Parathyroid adenoma (tissue), 2 donors: ENCODE measurements at regions not wholly inside any gene's neighbourhood (a gene's known extent, or its start where the extent isn't known, plus 50 kb on each side); places are given as distances from the start of the nearest gene placed in this dataset.

ENCODE experiments used
- H2AFZ ChIP-seq: fragments of 300-600 bp; sonication (generic); one replicate; pipeline ENCODE4 v1.7.0; 2017; ENCODE audit warnings: antibody characterized with exemption, mild to moderate bottlenecking
- H3K27ac ChIP-seq: fragments of 300-600 bp; sonication (generic); one replicate; pipeline ENCODE4 v1.7.0; 2017
- H3K27me3 ChIP-seq: fragments of 300-600 bp; sonication (generic); one replicate; pipeline ENCODE4 v1.7.0; 2017; ENCODE audit warnings: low read length; ENCODE audit not compliant: control insufficient read depth, insufficient read depth
- H3K36me3 ChIP-seq: fragments of 300-600 bp; sonication (generic); one replicate; pipeline ENCODE4 v1.7.0; 2017; ENCODE audit warnings: low read length; ENCODE audit not compliant: control insufficient read depth, insufficient read depth
- H3K4me1 ChIP-seq: fragments of 300-600 bp; sonication (generic); one replicate; pipeline ENCODE4 v1.7.0; 2017; ENCODE audit warnings: control low read depth
- H3K4me2 ChIP-seq: fragments of 300-600 bp; sonication (generic); one replicate; pipeline ENCODE4 v1.7.0; 2017; ENCODE audit warnings: low read length
- H3K4me3 ChIP-seq: fragments of 300-600 bp; sonication (generic); one replicate; pipeline ENCODE4 v1.7.0; 2017; ENCODE audit warnings: low read depth, low read length
- H3K79me2 ChIP-seq: fragments of 300-600 bp; sonication (generic); one replicate; pipeline ENCODE4 v1.7.0; 2017; ENCODE audit warnings: control low read depth
- H3K9ac ChIP-seq: fragments of 300-600 bp; sonication (generic); one replicate; pipeline ENCODE4 v1.7.0; 2017; ENCODE audit warnings: mild to moderate bottlenecking
- H3K9me3 ChIP-seq: fragments of 300-600 bp; sonication (generic); one replicate; pipeline ENCODE4 v1.7.0; 2017; ENCODE audit warnings: low read length; ENCODE audit not compliant: control insufficient read depth
- TF ChIP-seq, protein P1 (sequence below): fragments of 300-600 bp; sonication (generic); IDR thresholded peaks from one replicate; pipeline ENCODE4 v1.7.0; 2017; ENCODE audit warnings: antibody characterized with exemption, mild to moderate bottlenecking
- donor health status: primary hyperparathyroidism.

DNA sequence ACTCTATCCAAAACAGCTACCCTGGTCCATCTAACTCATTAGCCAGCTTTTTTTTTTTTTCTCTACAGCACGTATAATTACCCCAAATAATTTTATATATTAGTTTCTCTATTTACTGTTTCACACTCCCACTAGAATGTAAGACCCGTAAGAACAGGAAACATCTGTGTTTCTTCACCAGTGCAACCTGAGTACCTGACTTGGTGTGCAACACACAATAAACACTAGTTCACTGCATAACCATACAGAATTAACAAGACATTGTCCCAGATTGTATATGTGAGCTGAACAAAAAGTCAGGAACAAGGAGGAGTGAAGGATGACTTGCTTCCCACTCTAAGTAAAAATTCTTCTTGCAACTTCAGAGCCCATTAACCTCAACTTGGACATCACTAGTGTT lies 180.2 kb upstream of the AKR1E2 start:
- Histone ChIP-seq H3K9ac (no peak overlapping the region), H3K27ac (no peak overlapping the region)

DNA sequence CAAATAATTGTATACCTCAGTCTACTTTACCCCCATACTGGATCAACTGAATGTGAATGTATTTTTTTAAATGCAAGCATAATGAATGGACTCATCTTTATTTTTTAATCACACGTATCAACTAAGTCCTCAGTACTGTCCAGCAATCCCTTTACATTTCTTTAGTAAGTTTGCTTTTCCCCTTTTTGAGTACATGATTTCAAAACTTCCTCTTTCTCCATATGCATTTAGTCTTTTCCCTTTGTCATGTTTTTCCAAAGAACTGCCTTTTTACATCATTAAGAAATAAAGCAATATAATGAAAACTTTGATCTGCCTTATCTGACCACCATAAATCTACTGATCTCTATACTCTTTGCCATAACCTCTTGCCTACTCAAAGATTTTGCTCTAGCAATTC lies 182.5 kb upstream of the AKR1E2 start:
- Histone ChIP-seq H3K4me3 (no peak overlapping the region), H3K27ac (no peak overlapping the region), H2AFZ (no peak overlapping the region), H3K27me3 (no peaks in the 10 kb centered on the region), H3K36me3 (no peaks in the 10 kb centered on the region), H3K9me3 (no peaks in the 10 kb centered on the region), H3K4me1 (no peaks in the 10 kb centered on the region), H3K9ac (no peak overlapping the region), H3K79me2 (no peaks in the 10 kb centered on the region), H3K4me2 (no peak overlapping the region)
- TF ChIP-seq, protein P1, sequence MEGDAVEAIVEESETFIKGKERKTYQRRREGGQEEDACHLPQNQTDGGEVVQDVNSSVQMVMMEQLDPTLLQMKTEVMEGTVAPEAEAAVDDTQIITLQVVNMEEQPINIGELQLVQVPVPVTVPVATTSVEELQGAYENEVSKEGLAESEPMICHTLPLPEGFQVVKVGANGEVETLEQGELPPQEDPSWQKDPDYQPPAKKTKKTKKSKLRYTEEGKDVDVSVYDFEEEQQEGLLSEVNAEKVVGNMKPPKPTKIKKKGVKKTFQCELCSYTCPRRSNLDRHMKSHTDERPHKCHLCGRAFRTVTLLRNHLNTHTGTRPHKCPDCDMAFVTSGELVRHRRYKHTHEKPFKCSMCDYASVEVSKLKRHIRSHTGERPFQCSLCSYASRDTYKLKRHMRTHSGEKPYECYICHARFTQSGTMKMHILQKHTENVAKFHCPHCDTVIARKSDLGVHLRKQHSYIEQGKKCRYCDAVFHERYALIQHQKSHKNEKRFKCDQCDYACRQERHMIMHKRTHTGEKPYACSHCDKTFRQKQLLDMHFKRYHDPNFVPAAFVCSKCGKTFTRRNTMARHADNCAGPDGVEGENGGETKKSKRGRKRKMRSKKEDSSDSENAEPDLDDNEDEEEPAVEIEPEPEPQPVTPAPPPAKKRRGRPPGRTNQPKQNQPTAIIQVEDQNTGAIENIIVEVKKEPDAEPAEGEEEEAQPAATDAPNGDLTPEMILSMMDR, result no peak

More for the DNA sequence above, 180.2 kb upstream of the AKR1E2 start:
- TF ChIP-seq, protein P1, result no peak
- no peak overlapping the region for H2AFZ ChIP-seq
- no peaks in the 10 kb centered on the region for H3K27me3 ChIP-seq
- H3K4me1 ChIP-seq, result no peaks in the 10 kb centered on the region
- no peaks in the 10 kb centered on the region for H3K36me3 ChIP-seq
- H3K79me2 ChIP-seq, result no peaks in the 10 kb centered on the region
- H3K4me2 ChIP-seq, result no peak overlapping the region
- no peak overlapping the region for H3K4me3 ChIP-seq
- H3K9me3 ChIP-seq, result no peaks in the 10 kb centered on the region

DNA sequence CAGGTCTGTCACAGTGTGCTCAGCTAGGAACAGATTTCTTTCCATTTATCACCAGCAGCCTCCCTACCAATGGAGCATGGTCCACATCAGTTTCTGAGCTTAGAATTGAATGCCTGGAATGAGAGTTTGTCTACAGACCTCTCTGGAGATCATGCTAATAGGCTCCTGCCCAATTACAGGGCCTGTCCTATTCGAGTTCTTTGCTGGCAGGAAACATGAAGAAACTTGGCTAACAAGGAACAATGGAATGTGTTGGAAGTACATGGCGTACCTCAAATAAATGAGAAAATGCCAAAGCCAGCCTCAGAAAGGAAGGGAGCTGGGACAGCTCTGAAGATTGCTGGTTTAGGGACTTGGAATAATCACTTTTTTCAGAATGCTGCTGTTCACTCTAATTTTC lies 186.0 kb upstream of the AKR1E2 start:
- H3K27ac ChIP-seq, result no peak overlapping the region
- no peaks in the 10 kb centered on the region for H3K36me3 ChIP-seq
- H3K9me3 ChIP-seq, result no peaks in the 10 kb centered on the region
- no peaks in the 10 kb centered on the region for H3K79me2 ChIP-seq
- no peaks in the 10 kb centered on the region for H3K27me3 ChIP-seq
- H3K9ac ChIP-seq, result no peak overlapping the region
- no peak overlapping the region for H2AFZ ChIP-seq
- TF ChIP-seq, protein P1, result no peak
- no peak overlapping the region for H3K4me3 ChIP-seq
- H3K4me1 ChIP-seq, result no peaks in the 10 kb centered on the region
- H3K4me2 ChIP-seq, result no peak overlapping the region

DNA sequence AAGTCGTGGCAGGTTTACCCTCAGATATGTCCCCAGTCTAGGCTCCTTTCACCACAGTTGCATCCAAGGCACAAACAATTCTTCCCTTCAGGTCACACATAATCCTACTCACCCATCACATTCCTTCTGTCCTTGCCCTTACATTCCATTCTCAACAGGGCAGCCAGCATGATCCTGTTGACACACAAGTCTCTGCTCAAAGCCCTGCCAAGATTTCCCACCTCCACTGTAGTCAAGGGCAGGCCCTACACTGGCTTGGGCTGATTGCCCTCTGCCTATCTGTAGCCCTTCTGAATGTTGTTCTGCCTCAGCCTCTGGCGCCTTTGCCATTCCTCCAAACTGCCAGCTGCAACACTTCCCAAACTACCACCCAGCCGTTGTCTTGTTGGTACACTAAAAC lies 187.9 kb upstream of the AKR1E2 start:
- no peaks in the 10 kb centered on the region for H3K36me3 ChIP-seq
- no peak overlapping the region for H3K27ac ChIP-seq
- no peaks in the 10 kb centered on the region for H3K27me3 ChIP-seq

DNA sequence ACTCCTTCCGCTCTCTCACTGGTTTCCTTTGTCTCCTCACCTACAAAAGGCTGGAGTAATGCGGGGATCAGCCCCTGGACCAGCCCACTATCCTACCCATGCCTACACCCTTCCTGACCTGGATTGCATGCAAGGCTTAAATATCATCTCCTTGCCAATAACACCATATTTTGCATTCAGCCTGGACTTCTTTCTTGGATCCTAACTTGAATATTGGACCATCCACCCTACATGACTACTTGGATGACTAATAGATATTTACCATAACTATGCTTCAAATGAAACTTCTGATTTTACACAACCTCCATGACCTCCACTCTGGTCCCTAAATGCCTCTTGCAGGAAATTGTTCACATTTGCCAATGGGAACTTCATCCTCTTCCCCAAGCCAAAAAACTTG lies 188.3 kb upstream of the AKR1E2 start:
- Histone ChIP-seq H3K27me3 (no peaks in the 10 kb centered on the region), H3K4me1 (no peaks in the 10 kb centered on the region), H3K9ac (no peak overlapping the region), H3K27ac (no peak overlapping the region), H3K9me3 (no peaks in the 10 kb centered on the region), H3K4me3 (no peak overlapping the region), H3K36me3 (no peaks in the 10 kb centered on the region), H3K4me2 (no peak overlapping the region), H3K79me2 (no peaks in the 10 kb centered on the region), H2AFZ (no peak overlapping the region)
- TF ChIP-seq, protein P1, result no peak

More for the DNA sequence above, 187.9 kb upstream of the AKR1E2 start:
- H3K4me3 ChIP-seq, result no peak overlapping the region
- no peaks in the 10 kb centered on the region for H3K9me3 ChIP-seq
- H3K79me2 ChIP-seq, result no peaks in the 10 kb centered on the region
- no peak overlapping the region for H3K9ac ChIP-seq
- no peak overlapping the region for H3K4me2 ChIP-seq
- H2AFZ ChIP-seq, result no peak overlapping the region
- no peaks in the 10 kb centered on the region for H3K4me1 ChIP-seq
- TF ChIP-seq, protein P1, result no peak
